SK-N-SH (cell line): ENCODE measurements at regions not wholly inside any gene's neighbourhood (a gene's known extent, or its start where the extent isn't known, plus 50 kb on each side); places are given as distances from the start of the nearest gene placed in this dataset.

Experiments
- CTCF ChIA-PET: fragments of 300-600, 350-600 bp; formaldehyde crosslinking; extraction: SDS; loops from one replicate; lab custom pipeline; 2021; lab: Yijun Ruan, JAX
- POLR2A ChIA-PET: fragments of 350-600 bp; sonication (Branson Sonifier 250); formaldehyde crosslinking; extraction: SDS; loops from one replicate; lab custom pipeline; 2020; ENCODE audit warnings: antibody characterized with exemption, inconsistent platforms; lab: Yijun Ruan, JAX
- DNase-seq: peaks from one replicate; pipeline ENCODE4 v3.0.0; 2012
- H2AFZ ChIP-seq: fragments of 200-600 bp; sonication (generic); 2 replicates; pipeline ENCODE4 v1.8.1; 2016; ENCODE audit warnings: antibody characterized with exemption, mild to moderate bottlenecking, low read depth
- H3F3A ChIP-seq: fragments of 200-600 bp; sonication (generic); replicated peaks from 2 replicates; pipeline ENCODE3; 2016; ENCODE audit warnings: antibody characterized with exemption, mild to moderate bottlenecking; ENCODE audit not compliant: insufficient read depth
- H3K27ac ChIP-seq, 2 experiments: fragments of 200-500 bp in 1 of 2; fragments of 200-600 bp in 1 of 2; sonication (Bioruptor generic) in 1 of 2; sonication (generic), shearing (Covaris generic) in 1 of 2; 2 replicates each; pipeline versions ENCODE4 v1.5.1 to v1.6.1; 2014 to 2016; ENCODE audit warnings: low read depth in 2 of 2, inconsistent platforms in 1 of 2, low read length in 1 of 2, mild to moderate bottlenecking in 1 of 2, mixed read lengths in 1 of 2
- H3K27me3 ChIP-seq: fragments of 200-600 bp; sonication (generic), shearing (Covaris generic); 2 replicates; pipeline ENCODE4 v1.6.1; 2016; ENCODE audit warnings: mixed run types; ENCODE audit not compliant: insufficient read depth
- H3K36me3 ChIP-seq, 2 experiments: fragments of 200-500 bp in 1 of 2; fragments of 200-600 bp in 1 of 2; sonication (Bioruptor generic) in 1 of 2; sonication (generic) in 1 of 2; replicated peaks in 1 of 2; 2 replicates each; pipeline versions ENCODE3 to v1.5.1; 2014 to 2016; ENCODE audit warnings: low read length in 1 of 2, mild to moderate bottlenecking in 1 of 2; ENCODE audit not compliant: insufficient read depth in 2 of 2, control insufficient read depth in 1 of 2
- H3K4me1 ChIP-seq, 2 experiments: fragments of 200-500 bp in 1 of 2; fragments of 200-600 bp in 1 of 2; sonication (Bioruptor generic) in 1 of 2; sonication (generic), shearing (Covaris generic) in 1 of 2; 2 replicates each; pipeline versions ENCODE4 v1.5.1 to v1.6.1; 2014 to 2016; ENCODE audit warnings: low read depth in 1 of 2, low read length in 1 of 2, mixed run types in 1 of 2; ENCODE audit not compliant: insufficient read depth in 2 of 2, control insufficient read depth in 1 of 2
- H3K4me2 ChIP-seq: fragments of 200-600 bp; sonication (generic), shearing (Covaris generic); 2 replicates; pipeline ENCODE4 v1.6.1; 2017; ENCODE audit warnings: mixed run types
- H3K4me3 ChIP-seq, 2 experiments: fragments of 200-500 bp in 1 of 2; fragments of 200-600 bp in 1 of 2; sonication (Bioruptor generic) in 1 of 2; sonication (generic), shearing (Covaris generic) in 1 of 2; 2 replicates each; pipeline versions ENCODE4 v1.5.1 to v1.8.1; 2014 to 2016; ENCODE audit warnings: low read depth in 2 of 2, inconsistent platforms in 1 of 2, low read length in 1 of 2, mild to moderate bottlenecking in 1 of 2, mixed read lengths in 1 of 2, moderate library complexity in 1 of 2
- H3K79me2 ChIP-seq: fragments of 200-600 bp; sonication (generic); 2 replicates; pipeline ENCODE4 v1.8.1; 2017; ENCODE audit warnings: mild to moderate bottlenecking; ENCODE audit not compliant: insufficient read depth
- H3K9ac ChIP-seq: fragments of 200-600 bp; sonication (generic); 2 replicates; pipeline ENCODE4 v1.6.1; 2017; ENCODE audit warnings: mixed run types
- H3K9me2 ChIP-seq: fragments of 200-600 bp; sonication (generic); 2 replicates; pipeline ENCODE4 v1.6.1; 2017; ENCODE audit warnings: mixed run types
- H3K9me3 ChIP-seq: fragments of 200-600 bp; sonication (generic); 2 replicates; pipeline ENCODE4 v1.6.1; 2017; ENCODE audit warnings: mixed run types, mild to moderate bottlenecking, moderate library complexity
- H4K20me1 ChIP-seq: fragments of 200-600 bp; sonication (generic); 2 replicates; pipeline ENCODE4 v1.6.1; 2017; ENCODE audit warnings: mild to moderate bottlenecking, mixed run types; ENCODE audit not compliant: insufficient read depth
- CTCF ChIP-seq: fragments of 200-600 bp; sonication (generic); IDR thresholded peaks from 2 replicates; pipeline ENCODE4 v1.6.1; 2017; ENCODE audit warnings: antibody characterized with exemption, mild to moderate bottlenecking, moderate library complexity
- EP300 ChIP-seq, 2 experiments: IDR thresholded peaks; 2 replicates each; pipeline versions ENCODE4 v1.4.0 to v1.6.1; 2012; ENCODE audit warnings: borderline replicate concordance in 1 of 2, low read depth in 1 of 2, low read length in 1 of 2
- FOXM1 ChIP-seq: IDR thresholded peaks from 2 replicates; pipeline ENCODE4 v1.4.0; 2012; ENCODE audit warnings: low read depth, mild to moderate bottlenecking
- JUND ChIP-seq: IDR thresholded peaks from 2 replicates; pipeline ENCODE4 v1.4.0; 2012
- MEF2A ChIP-seq: IDR thresholded peaks from 2 replicates; pipeline ENCODE4 v1.4.0; 2012; ENCODE audit warnings: low read depth, borderline replicate concordance
- MXI1 ChIP-seq: IDR thresholded peaks from 2 replicates; pipeline ENCODE4 v1.6.1; 2012; ENCODE audit warnings: mild to moderate bottlenecking, low read depth, low read length, improper control_type of control experiment
- NFIC ChIP-seq: IDR thresholded peaks from 2 replicates; pipeline ENCODE4 v1.4.0; 2012; ENCODE audit warnings: borderline replicate concordance
- POLR2AphosphoS5 ChIP-seq: IDR thresholded peaks from 2 replicates; pipeline ENCODE4 v1.6.1; 2012; ENCODE audit warnings: low read depth, low read length
- RFX5 ChIP-seq: IDR thresholded peaks from 2 replicates; pipeline ENCODE4 v1.6.1; 2012; ENCODE audit warnings: mild to moderate bottlenecking, improper control_type of control experiment, low read length
- RXRA ChIP-seq: IDR thresholded peaks from 2 replicates; pipeline ENCODE4 v1.4.0; 2012; ENCODE audit warnings: low read depth, mild to moderate bottlenecking, borderline replicate concordance
- SIN3A ChIP-seq: IDR thresholded peaks from 2 replicates; pipeline ENCODE4 v1.6.1; 2012; ENCODE audit warnings: low read depth, mild to moderate bottlenecking, low read length, moderate library complexity, borderline replicate concordance
- SMC3 ChIP-seq: IDR thresholded peaks from 2 replicates; pipeline ENCODE4 v1.6.1; 2012; ENCODE audit warnings: low read depth, low read length, improper control_type of control experiment
- USF1 ChIP-seq: IDR thresholded peaks from 2 replicates; pipeline ENCODE4 v1.4.0; 2012; ENCODE audit warnings: low read depth, borderline replicate concordance
- WGBS: methylation state at CpG from one replicate; pipeline ENCODE4 v1.1.6; 2017; ENCODE audit warnings: low lambda C conversion rate; 5-methylcytosine and 5-hydroxymethylcytosine counted together
- TF ChIP-seq, protein P1 (sequence below): IDR thresholded peaks from 2 replicates; pipeline ENCODE4 v1.4.0; 2012; ENCODE audit warnings: low read depth, borderline replicate concordance
- TF ChIP-seq, protein P2 (sequence below): fragments of 150-350 bp; IDR thresholded peaks from 2 replicates; pipeline ENCODE4 v1.6.1; 2017; ENCODE audit warnings: antibody characterized with exemption, low read length, low read depth, borderline replicate concordance

GRCh38 chr21:16695074-16695473 lies 817.8 kb upstream of the CXADR start:
- no peaks in the 10 kb centered on the region for H3K9me2 ChIP-seq
- DNase-seq = no peak
- no peaks in the 10 kb centered on the region for H3K36me3 ChIP-seq
- H3K27me3 ChIP-seq = no peaks in the 10 kb centered on the region
- H3F3A ChIP-seq = no peaks in the 10 kb centered on the region
- H3K9me3 ChIP-seq = no peaks in the 10 kb centered on the region
- CTCF ChIA-PET = no interaction called here
- no peaks in the 10 kb centered on the region for H4K20me1 ChIP-seq
- H2AFZ ChIP-seq = no peak overlapping the region
- no peaks in the 10 kb centered on the region for H3K4me1 ChIP-seq
- no peaks in the 10 kb centered on the region for H3K79me2 ChIP-seq
- H3K9ac ChIP-seq = no peak overlapping the region
- WGBS = 0% methylated on average over 2 of the region's 2 CpGs
- H3K27ac ChIP-seq = no peak overlapping the region
- H3K4me2 ChIP-seq = no peak overlapping the region
- POLR2A ChIA-PET = no interaction called here
- TF ChIP-seq RFX5 (no peak), POLR2AphosphoS5 (no peak), JUND (no peak), CTCF (no peak), MXI1 (no peak), USF1 (no peak), EP300 (IDR thresholded peaks at IDR 0.05; ENCODE audit: borderline replicate concordance in 1 of 2, low read depth in 1 of 2, low read length in 1 of 2) (no peak), SMC3 (no peak), RXRA (no peak), SIN3A (no peak), MEF2A (no peak), NFIC (no peak), FOXM1 (no peak)
- TF ChIP-seq, protein P1, sequence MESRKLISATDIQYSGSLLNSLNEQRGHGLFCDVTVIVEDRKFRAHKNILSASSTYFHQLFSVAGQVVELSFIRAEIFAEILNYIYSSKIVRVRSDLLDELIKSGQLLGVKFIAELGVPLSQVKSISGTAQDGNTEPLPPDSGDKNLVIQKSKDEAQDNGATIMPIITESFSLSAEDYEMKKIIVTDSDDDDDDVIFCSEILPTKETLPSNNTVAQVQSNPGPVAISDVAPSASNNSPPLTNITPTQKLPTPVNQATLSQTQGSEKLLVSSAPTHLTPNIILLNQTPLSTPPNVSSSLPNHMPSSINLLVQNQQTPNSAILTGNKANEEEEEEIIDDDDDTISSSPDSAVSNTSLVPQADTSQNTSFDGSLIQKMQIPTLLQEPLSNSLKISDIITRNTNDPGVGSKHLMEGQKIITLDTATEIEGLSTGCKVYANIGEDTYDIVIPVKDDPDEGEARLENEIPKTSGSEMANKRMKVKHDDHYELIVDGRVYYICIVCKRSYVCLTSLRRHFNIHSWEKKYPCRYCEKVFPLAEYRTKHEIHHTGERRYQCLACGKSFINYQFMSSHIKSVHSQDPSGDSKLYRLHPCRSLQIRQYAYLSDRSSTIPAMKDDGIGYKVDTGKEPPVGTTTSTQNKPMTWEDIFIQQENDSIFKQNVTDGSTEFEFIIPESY = no peak
- TF ChIP-seq, protein P2, sequence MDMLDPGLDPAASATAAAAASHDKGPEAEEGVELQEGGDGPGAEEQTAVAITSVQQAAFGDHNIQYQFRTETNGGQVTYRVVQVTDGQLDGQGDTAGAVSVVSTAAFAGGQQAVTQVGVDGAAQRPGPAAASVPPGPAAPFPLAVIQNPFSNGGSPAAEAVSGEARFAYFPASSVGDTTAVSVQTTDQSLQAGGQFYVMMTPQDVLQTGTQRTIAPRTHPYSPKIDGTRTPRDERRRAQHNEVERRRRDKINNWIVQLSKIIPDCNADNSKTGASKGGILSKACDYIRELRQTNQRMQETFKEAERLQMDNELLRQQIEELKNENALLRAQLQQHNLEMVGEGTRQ = no peak
- no peak overlapping the region for H3K4me3 ChIP-seq
